ENCODE measurements at regions not wholly inside any gene's neighbourhood (a gene's known extent, or its start where the extent isn't known, plus 50 kb on each side); places are given as distances from the start of the nearest gene placed in this dataset.

DNA sequence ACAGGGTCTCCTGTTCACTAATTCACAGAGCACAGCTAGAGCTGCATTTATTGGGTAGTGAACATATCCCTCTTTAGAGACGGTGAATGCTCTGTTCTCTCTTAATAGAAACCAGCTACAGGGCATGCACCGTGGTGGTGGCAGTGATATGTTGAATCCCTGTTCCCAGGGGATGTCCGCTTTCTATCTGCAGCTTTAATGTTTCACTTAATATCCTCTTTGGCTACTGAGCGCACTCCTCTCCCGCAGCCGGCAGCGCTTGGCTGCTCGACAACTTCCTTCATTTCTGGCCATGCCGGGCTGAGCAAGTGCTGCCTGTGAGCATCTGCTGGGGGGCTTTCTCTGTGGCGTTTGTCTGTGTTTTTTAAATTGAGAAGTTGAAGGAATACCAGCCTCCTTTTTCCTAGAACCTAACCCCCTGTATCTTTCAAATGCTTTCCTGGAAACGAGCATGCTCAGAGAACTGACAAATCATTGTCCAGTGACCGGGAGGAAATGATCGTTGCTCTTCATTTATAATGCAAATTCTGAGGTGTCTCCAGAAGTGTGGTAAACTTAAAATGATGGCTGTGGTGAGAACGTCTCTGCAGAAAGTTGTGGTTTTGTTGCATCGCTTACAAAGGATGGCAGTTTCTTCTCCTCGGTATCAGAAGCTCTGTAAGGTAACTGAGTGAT lies 297.9 kb downstream of the UTRN start:
- Histone ChIP-seq H3K4me1 (ENCODE audit: control insufficient read depth in 1 of 2, insufficient read depth in 2 of 2, low read length in 2 of 2) (peaks cover 0 to 22% of the 10 kb centered on the region in 2 donors), H3K36me3 (ENCODE audit: control insufficient read depth in 1 of 2, insufficient read depth in 2 of 2, low read length in 2 of 2) (no peaks in the 10 kb centered on the region), H3K27ac (ENCODE audit: low read length) (no peak overlapping the region), H3K27me3 (ENCODE audit: low read depth, low read length) (no peaks in the 10 kb centered on the region), H3K9me3 (ENCODE audit: control insufficient read depth in 1 of 2, low read length in 2 of 2) (no peaks in the 10 kb centered on the region), H3K4me3 (ENCODE audit: low read depth in 1 of 2, low read length in 2 of 2) (peak overlapping the region; percentile 43 to 54)

- Histone ChIP-seq H3K4me3 (ENCODE audit: low read depth in 1 of 2, low read length in 2 of 2) (peak overlapping the region; percentile 43 to 54), H3K27me3 (ENCODE audit: low read depth, low read length) (no peaks in the 10 kb centered on the region), H3K9me3 (ENCODE audit: control insufficient read depth in 1 of 2, low read length in 2 of 2) (no peaks in the 10 kb centered on the region), H3K36me3 (ENCODE audit: control insufficient read depth in 1 of 2, insufficient read depth in 2 of 2, low read length in 2 of 2) (no peaks in the 10 kb centered on the region), H3K27ac (ENCODE audit: low read length) (no peak overlapping the region), H3K4me1 (ENCODE audit: control insufficient read depth in 1 of 2, insufficient read depth in 2 of 2, low read length in 2 of 2) (peaks cover 0 to 22% of the 10 kb centered on the region in 2 donors)
These were observed 298.4 kb downstream of the UTRN start for GRCh38 chr6:144583614-144583954.

DNA sequence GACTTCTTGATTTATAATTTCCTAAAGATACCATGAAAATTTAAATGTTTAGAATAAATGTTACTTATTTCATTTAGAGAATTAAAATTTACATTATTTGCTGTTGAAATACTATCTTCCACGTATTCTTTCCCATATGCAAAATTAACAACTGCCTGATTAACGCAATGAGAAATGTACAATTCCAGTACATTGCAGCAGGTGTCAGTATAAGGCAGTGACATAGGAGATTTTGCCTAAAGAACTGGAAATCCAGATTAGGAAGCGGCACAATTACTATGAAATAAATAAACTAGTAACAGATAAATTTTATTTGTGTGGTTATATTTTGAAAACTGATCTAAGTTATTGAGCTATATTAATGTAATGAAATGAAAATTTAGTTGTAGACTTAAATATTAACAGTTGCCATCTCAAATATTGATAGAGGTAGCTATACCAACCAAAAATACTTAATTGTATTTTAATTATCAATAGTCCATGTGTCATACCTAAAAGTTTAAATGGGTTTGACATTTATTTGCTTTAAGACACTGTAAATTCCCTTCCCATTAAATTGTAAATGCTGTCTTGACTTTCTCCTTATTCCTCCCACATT lies 300.2 kb downstream of the UTRN start:
- no peak overlapping the region for H3K27ac ChIP-seq (ENCODE audit: low read length)
- no peaks in the 10 kb centered on the region for H3K27me3 ChIP-seq (ENCODE audit: low read depth, low read length)
- no peaks in the 10 kb centered on the region for H3K9me3 ChIP-seq (ENCODE audit: control insufficient read depth in 1 of 2, low read length in 2 of 2)
- H3K36me3 ChIP-seq (ENCODE audit: control insufficient read depth in 1 of 2, insufficient read depth in 2 of 2, low read length in 2 of 2), result no peaks in the 10 kb centered on the region
- peaks cover 0 to 22% of the 10 kb centered on the region in 2 donors for H3K4me1 ChIP-seq (ENCODE audit: control insufficient read depth in 1 of 2, insufficient read depth in 2 of 2, low read length in 2 of 2)
- H3K4me3 ChIP-seq (ENCODE audit: low read depth in 1 of 2, low read length in 2 of 2), result no peak overlapping the region

GRCh38 chr6:144586986-144587385 lies 301.9 kb downstream of the UTRN start:
- no peak overlapping the region for H3K4me3 ChIP-seq (ENCODE audit: low read depth in 1 of 2, low read length in 2 of 2)
- H3K27me3 ChIP-seq (ENCODE audit: low read depth, low read length), result no peaks in the 10 kb centered on the region
- H3K27ac ChIP-seq (ENCODE audit: low read length), result no peak overlapping the region
- peaks cover 0 to 17% of the 10 kb centered on the region in 2 donors for H3K4me1 ChIP-seq (ENCODE audit: control insufficient read depth in 1 of 2, insufficient read depth in 2 of 2, low read length in 2 of 2)
- no peaks in the 10 kb centered on the region for H3K9me3 ChIP-seq (ENCODE audit: control insufficient read depth in 1 of 2, low read length in 2 of 2)
- H3K36me3 ChIP-seq (ENCODE audit: control insufficient read depth in 1 of 2, insufficient read depth in 2 of 2, low read length in 2 of 2), result no peaks in the 10 kb centered on the region

GRCh38 chr6:144588697-144589325 lies 303.7 kb downstream of the UTRN start:
- H3K27me3 ChIP-seq (ENCODE audit: low read depth, low read length), result no peaks in the 10 kb centered on the region
- H3K4me3 ChIP-seq (ENCODE audit: low read depth in 1 of 2, low read length in 2 of 2), result no peak overlapping the region
- no peak overlapping the region for H3K27ac ChIP-seq (ENCODE audit: low read length)
- H3K4me1 ChIP-seq (ENCODE audit: control insufficient read depth in 1 of 2, insufficient read depth in 2 of 2, low read length in 2 of 2), result peaks cover 0 to 2% of the 10 kb centered on the region in 2 donors
- H3K9me3 ChIP-seq (ENCODE audit: control insufficient read depth in 1 of 2, low read length in 2 of 2), result no peaks in the 10 kb centered on the region
- H3K36me3 ChIP-seq (ENCODE audit: control insufficient read depth in 1 of 2, insufficient read depth in 2 of 2, low read length in 2 of 2), result no peaks in the 10 kb centered on the region

- no peaks in the 10 kb centered on the region for H3K27me3 ChIP-seq (ENCODE audit: low read depth, low read length)
- no peak overlapping the region for H3K4me3 ChIP-seq (ENCODE audit: low read depth in 1 of 2, low read length in 2 of 2)
- no peak overlapping the region for H3K27ac ChIP-seq (ENCODE audit: low read length)
- H3K4me1 ChIP-seq (ENCODE audit: control insufficient read depth in 1 of 2, insufficient read depth in 2 of 2, low read length in 2 of 2), result peaks cover 0 to 5% of the 10 kb centered on the region in 2 donors
- no peaks in the 10 kb centered on the region for H3K9me3 ChIP-seq (ENCODE audit: control insufficient read depth in 1 of 2, low read length in 2 of 2)
- H3K36me3 ChIP-seq (ENCODE audit: control insufficient read depth in 1 of 2, insufficient read depth in 2 of 2, low read length in 2 of 2), result no peaks in the 10 kb centered on the region
These were observed 305.4 kb downstream of the UTRN start for GRCh38 chr6:144590532-144590931.

- no peak overlapping the region for H3K4me3 ChIP-seq (ENCODE audit: low read depth in 1 of 2, low read length in 2 of 2)
- peaks cover 0 to 5% of the 10 kb centered on the region in 2 donors for H3K4me1 ChIP-seq (ENCODE audit: control insufficient read depth in 1 of 2, insufficient read depth in 2 of 2, low read length in 2 of 2)
- H3K9me3 ChIP-seq (ENCODE audit: control insufficient read depth in 1 of 2, low read length in 2 of 2), result no peaks in the 10 kb centered on the region
- H3K36me3 ChIP-seq (ENCODE audit: control insufficient read depth in 1 of 2, insufficient read depth in 2 of 2, low read length in 2 of 2), result no peaks in the 10 kb centered on the region
- no peaks in the 10 kb centered on the region for H3K27me3 ChIP-seq (ENCODE audit: low read depth, low read length)
- no peak overlapping the region for H3K27ac ChIP-seq (ENCODE audit: low read length)
These were observed 308.3 kb downstream of the UTRN start for GRCh38 chr6:144593392-144593791.

GRCh38 chr6:144594585-144594984 lies 309.4 kb downstream of the UTRN start:
- Histone ChIP-seq H3K36me3 (ENCODE audit: control insufficient read depth in 1 of 2, insufficient read depth in 2 of 2, low read length in 2 of 2) (no peaks in the 10 kb centered on the region), H3K27me3 (ENCODE audit: low read depth, low read length) (no peaks in the 10 kb centered on the region), H3K9me3 (ENCODE audit: control insufficient read depth in 1 of 2, low read length in 2 of 2) (no peaks in the 10 kb centered on the region), H3K27ac (ENCODE audit: low read length) (no peak overlapping the region), H3K4me1 (ENCODE audit: control insufficient read depth in 1 of 2, insufficient read depth in 2 of 2, low read length in 2 of 2) (peaks cover 0 to 5% of the 10 kb centered on the region in 2 donors), H3K4me3 (ENCODE audit: low read depth in 1 of 2, low read length in 2 of 2) (no peak overlapping the region)

DNA sequence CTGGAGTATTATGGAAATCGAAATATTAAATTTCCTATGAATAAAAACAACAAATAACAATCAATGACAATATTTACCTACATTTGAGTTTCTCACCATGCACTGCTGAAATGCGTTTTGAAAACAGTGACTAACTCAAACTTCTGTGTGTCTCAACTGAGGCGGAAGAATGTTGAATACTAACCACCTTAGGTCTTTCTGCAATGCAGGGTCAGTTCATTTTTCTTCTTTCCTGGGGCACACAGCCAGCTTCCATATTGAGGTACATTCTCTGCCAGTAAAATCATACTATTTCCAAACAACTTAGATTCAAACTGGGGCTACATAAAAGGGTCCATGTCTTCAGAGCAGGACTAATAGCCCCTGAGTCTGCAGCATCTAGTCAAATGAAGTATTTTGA lies 310.1 kb downstream of the UTRN start:
- Histone ChIP-seq H3K9me3 (ENCODE audit: control insufficient read depth in 1 of 2, low read length in 2 of 2) (peaks cover 0 to under 1% of the 10 kb centered on the region in 2 donors), H3K4me3 (ENCODE audit: low read depth in 1 of 2, low read length in 2 of 2) (no peak overlapping the region), H3K27ac (ENCODE audit: low read length) (no peak overlapping the region), H3K36me3 (ENCODE audit: control insufficient read depth in 1 of 2, insufficient read depth in 2 of 2, low read length in 2 of 2) (no peaks in the 10 kb centered on the region), H3K27me3 (ENCODE audit: low read depth, low read length) (no peaks in the 10 kb centered on the region), H3K4me1 (ENCODE audit: control insufficient read depth in 1 of 2, insufficient read depth in 2 of 2, low read length in 2 of 2) (peaks cover 0 to 5% of the 10 kb centered on the region in 2 donors)

GRCh38 chr6:144597511-144597910 lies 312.4 kb downstream of the UTRN start:
- H3K4me3 ChIP-seq (ENCODE audit: low read depth in 1 of 2, low read length in 2 of 2), result no peak overlapping the region
- H3K27ac ChIP-seq (ENCODE audit: low read length), result no peak overlapping the region
- peaks cover 0 to 9% of the 10 kb centered on the region in 2 donors for H3K9me3 ChIP-seq (ENCODE audit: control insufficient read depth in 1 of 2, low read length in 2 of 2)

GRCh38 chr6:144599615-144600014 lies 314.5 kb downstream of the UTRN start:
- Histone ChIP-seq H3K27ac (ENCODE audit: low read length) (no peak overlapping the region), H3K27me3 (ENCODE audit: low read depth, low read length) (no peaks in the 10 kb centered on the region), H3K9me3 (ENCODE audit: control insufficient read depth in 1 of 2, low read length in 2 of 2) (peaks cover 0 to 9% of the 10 kb centered on the region in 2 donors), H3K4me3 (ENCODE audit: low read depth in 1 of 2, low read length in 2 of 2) (no peak overlapping the region), H3K36me3 (ENCODE audit: control insufficient read depth in 1 of 2, insufficient read depth in 2 of 2, low read length in 2 of 2) (no peaks in the 10 kb centered on the region), H3K4me1 (ENCODE audit: control insufficient read depth in 1 of 2, insufficient read depth in 2 of 2, low read length in 2 of 2) (no peaks in the 10 kb centered on the region)

More at GRCh38 chr6:144597511-144597910, 312.4 kb downstream of the UTRN start:
- H3K4me1 ChIP-seq (ENCODE audit: control insufficient read depth in 1 of 2, insufficient read depth in 2 of 2, low read length in 2 of 2), result peaks cover 0 to 5% of the 10 kb centered on the region in 2 donors
- H3K36me3 ChIP-seq (ENCODE audit: control insufficient read depth in 1 of 2, insufficient read depth in 2 of 2, low read length in 2 of 2), result no peaks in the 10 kb centered on the region
- H3K27me3 ChIP-seq (ENCODE audit: low read depth, low read length), result no peaks in the 10 kb centered on the region

Measured in muscle layer of duodenum (tissue), 2 donors.